Suppressor macrophage (primary cell): ENCODE measurements at regions not wholly inside any gene's neighbourhood (a gene's known extent, or its start where the extent isn't known, plus 50 kb on each side); places are given as distances from the start of the nearest gene placed in this dataset.
"Not testable (repeated sequence)": the region's sequence is repeated elsewhere in the genome, so short reads cannot be mapped to it uniquely, and the experiment has no call there.

Experiments used
- DNase-seq, 4 experiments: peaks; one replicate each; pipeline ENCODE4 v3.0.0-alpha.2; 2020 to 2022

DNA sequence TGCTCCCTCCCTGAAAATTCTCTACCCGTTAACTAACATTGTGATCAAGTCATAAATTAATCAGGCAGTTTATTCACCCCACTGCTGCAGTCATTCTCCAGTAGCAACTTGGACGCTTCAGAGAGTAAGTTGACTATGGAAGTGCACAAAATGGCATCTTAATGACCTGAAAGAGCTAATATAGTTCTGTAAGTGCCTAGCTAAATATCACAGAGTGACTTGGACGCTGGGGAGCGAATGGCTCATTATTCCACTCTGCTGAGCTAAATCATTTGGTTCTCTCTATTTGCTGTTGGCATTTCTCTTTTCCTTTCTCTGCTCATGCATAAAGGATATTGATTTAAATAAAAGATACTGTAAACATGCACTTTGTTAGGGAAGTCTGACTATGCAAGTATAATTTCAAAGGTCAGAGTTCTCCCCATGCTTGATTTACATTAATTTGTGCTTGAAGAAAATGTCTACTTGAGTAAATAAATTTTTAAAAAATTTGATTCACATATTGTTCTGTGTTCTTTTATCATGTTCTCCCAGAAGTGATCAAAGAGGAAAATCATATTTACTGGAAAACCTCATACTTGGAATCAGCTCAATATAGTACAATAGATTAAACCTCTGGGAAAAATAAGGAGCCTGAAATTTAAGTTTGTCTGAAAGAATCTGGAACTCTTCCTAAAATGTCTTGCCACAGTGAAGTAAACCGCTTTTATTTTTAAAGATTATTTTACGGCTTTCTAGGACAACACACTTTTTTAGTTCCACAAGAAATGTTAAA is 169.5 kb upstream of the HAPLN1 start:
- no peak for DNase-seq

DNA sequence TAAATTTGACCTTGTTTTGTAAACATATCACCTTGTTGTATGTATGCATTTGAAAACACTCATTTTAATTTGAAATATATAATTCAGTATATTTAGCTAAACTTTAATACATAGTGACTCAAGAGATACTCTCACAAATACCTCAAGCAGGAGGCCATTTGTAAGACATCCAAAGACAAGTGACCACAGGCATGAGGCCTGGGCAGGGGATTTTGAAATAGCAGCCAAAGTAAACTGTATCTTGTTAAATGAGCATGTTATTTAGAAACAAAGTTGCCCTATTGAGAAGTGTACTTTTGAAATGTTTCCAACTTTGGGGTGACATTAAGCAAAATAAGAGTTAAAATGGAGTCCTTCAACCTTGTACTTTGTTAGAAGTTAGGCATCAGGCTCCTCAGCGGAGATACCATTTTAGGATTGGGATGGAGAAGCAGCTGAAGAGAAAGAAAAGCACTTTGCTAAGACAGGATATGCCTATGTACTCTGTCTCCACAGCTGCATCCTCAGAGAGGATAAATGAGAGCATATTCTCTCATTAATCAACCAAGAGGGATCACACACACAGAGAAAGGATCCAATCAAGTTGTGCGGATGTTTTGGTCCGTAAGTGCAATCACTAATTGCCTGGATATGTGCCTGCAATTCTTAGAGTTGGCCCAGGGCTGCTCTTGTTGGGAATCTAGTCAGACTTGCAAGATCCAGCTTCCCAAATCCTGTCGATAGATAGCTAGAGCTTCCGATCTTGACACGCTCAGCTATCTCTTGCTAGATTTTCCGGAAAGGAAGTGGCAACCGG is 157.5 kb upstream of the HAPLN1 start:
- DNase-seq, result no peak

DNA sequence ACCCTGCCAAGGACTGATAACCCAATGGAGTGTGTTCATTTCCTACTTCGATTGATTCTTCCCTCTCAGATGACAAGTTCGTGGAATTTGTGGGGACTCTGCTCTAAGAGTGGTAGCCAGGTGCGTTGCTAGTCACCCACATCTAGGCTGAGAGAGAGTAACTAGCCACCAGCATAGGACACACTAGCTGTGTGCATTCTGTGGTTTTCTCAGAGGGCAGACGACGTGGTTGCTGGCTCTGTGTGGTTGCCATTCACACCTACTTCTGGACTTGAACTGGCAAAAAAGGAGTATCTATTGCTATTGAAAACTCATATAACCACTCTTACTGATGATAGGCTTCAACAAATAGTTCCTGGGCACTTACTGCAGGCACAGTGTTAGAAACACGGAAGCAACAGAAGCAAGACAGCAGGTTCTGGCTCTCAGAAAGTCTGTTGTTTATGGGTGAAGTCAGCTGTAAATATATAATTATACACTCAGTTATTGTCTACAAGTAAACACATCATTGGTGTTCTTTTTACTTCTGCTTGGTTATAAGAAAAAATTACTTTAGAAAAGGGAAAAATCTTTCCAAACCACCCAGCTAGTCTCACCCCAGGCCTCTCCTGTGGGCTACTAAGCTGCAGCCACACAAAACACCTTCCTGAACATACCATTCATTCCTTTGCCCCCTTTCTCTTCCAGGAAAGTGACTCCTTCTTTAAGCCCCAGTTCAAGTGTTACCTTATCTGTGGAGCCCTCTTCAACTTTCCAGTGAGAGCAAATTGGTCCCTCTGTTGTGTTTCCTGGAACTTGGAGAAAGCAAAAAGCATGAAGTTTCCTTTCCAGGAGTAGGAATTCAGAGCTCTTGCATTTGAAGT is 151.1 kb upstream of the HAPLN1 start:
- no peak for DNase-seq

DNA sequence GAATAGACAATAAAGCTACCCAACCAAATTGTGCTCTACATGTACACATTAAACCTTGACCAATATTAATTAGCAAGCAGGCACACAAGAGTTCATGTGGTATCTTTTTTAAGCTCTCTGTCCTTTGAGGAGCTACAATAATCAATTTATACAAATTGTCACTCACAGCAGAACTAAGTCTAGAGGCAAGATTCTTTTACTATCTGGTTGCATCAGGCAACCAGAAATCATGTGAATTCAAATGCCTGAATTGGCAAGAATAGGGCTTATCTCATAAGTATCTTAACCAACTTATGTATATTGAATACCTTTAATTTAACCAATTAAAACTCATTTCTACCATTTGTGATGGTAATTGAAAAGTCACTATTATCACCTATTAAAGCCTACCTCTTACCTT is 145.5 kb upstream of the HAPLN1 start:
- no peak for DNase-seq

DNA sequence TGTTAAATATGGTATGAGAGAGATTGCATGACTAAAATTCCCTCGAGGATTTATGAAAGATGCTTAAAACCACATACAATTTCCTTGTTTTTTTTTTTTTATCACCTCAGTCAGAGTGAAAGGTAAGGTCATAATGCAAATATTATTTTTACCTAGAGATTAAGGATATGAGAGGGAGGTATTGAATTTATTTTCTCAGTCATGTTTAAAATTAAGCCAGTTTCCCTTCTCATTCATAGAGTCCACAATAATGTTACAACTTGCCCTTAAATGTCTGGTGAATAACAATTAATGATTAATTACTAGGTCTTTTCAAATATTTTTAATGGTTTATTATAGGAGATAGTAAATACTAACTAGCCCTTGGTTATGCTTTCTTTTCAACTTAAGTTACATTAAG is 144.9 kb upstream of the HAPLN1 start:
- no peak for DNase-seq

DNA sequence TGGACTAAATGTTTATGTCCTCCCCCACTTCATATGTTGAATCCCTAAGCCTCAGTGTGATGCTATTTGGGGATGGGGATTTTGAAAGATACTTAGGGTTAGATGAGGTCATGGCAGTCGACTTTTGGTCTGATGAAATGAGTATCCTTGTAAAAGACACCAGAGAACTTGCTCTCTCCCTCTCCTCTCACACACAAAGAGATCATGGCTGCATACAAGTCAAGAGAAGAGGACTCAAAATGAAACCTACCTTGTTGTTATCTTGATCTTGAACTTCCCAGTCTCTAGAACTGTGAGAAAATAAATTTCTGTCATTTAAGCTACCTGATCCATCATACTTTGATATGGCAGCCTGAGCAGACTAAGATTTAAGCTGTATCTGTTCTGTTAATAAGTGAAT is 144.0 kb upstream of the HAPLN1 start:
- DNase-seq, result no peak

DNA sequence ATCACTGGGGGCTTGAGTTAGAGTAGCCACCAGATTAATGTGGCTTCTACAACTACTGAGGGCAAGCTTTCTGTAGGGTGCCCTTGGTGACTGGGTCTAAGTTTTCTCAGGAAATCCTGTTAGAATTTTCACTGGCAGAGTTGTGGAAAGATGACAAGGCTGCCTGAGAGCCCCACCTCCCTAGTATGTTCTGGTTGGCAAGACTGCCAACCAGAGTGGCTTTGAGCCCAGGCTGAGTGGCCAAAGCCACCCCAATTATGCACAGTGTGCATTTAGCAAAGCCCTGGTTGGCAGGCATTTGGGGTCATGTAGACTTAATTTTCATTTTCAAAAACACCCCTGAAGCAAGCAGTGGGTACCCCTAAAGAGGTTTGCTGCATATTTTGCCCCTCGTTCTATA is 136.7 kb upstream of the HAPLN1 start:
- no peak for DNase-seq

DNA sequence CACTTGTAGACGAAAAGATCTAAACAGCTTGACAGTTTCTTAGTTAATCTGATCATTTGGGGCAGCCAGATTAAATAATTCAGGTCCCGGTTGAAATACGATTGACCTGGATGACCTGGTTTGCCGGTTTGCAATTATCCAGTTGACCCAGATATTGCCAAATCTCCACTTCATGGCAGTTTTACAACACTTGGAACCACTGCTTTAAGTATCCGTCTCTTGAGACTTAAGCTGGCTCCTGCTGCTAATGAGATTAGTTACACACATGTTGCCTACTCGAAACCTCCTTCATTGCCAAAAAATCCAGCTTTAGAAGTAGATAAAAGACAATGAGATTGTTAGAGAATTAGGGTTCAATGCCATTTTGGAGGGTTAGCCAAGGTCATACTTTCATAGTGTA is 136.2 kb upstream of the HAPLN1 start:
- DNase-seq, result no peak

DNA sequence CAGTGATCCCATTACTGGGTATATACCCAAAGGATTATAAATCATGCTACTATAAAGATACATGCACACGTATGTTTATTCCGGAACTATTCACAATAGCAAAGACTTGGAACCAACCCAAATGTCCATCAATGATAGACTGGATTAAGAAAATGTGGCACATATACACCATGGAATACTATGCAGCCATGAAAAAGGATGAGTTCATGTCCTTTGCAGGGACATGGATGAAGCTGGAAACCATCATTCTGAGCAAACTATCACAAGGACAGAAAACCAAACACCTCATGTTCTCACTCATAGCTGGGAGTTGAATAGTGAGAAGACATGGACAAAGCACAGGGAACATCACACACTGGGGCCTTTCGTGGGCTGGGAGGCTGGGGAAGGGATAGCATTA is 129.8 kb upstream of the HAPLN1 start:
- not testable (repeated sequence) for DNase-seq

DNA sequence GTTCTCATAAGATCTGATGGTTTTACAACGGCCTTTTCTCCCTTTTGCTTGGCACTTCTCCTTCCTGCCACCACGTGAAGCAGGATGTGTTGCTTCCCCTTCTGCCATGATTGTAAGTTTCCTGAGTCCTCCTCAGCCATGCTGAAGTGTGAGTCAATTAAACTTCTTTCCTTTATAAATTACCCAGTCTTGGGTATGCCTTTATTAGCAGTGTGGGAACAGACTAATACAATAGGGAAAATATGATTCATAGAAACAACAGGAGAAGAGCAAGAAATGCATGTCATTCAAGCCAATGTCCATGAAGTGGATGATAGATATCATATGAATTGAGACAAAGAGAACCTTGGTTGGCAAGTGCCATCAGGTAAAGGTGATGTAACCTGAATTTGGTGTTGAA is 128.3 kb upstream of the HAPLN1 start:
- DNase-seq, result peak in 3 of 4 experiments; percentile 32 to 33 (median 33)

DNA sequence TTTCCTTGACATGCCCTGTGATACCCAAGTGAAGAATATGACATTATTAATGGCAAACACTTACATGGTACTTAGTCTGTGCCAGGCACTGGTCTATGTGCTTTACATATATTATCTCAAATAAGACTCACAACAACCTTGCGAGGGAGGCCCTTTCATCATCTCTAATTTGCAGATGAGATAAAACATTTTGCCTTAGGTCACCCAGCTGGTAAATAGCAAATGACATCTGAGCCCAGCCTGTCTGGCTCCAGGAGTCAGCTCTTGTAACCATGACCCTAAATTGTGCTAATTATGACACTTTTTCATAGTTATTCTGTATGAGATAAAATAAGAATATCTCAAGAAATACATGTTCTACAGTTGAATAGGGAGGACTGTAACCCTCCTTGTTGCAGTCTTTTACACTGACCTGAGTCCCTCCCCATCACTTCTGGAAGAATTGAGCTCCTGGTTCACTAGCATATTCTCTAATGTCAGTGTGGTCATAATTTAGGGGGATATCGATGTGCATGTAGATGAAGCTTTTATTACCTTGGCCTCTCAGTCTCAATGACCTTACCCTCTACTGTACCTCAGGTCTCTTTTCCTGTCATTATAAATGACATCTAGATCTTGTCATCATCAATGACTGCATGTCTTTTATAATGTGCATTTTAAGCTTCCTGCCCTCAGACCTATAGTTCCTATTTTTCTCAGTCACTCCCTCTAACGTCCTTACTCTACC is 126.1 kb upstream of the HAPLN1 start:
- DNase-seq, result no peak

DNA sequence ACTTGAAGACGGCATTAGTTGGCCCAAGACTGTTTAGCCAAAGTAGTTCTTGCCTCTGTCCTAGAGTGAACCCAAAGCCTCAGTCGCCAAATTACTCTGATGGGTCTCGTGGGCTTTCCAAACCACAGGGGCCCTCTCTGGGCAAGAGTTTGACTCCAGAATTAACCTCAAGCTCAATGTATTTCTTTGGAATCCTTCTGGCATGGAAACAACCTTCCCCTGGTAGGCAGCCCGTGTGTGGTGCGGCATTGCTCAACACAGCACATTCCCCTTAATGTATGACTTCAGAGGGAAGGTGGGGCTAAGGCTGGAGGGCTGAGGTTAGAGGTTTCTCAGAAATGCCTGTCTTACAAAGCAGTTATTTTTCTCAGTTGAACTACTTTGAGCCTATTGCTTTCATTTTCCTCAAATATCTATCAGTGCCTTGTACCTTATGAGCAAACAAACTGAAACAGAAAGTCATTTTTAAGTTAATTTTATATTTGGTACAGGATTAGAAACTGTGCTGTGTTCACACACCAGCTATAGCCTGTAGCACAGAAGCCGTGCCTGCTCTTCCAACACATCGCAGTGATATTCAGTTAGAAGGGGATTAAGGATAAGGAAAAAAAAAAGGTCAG is 123.9 kb upstream of the HAPLN1 start:
- peak in 2 of 4 experiments; percentile 10 to 18 for DNase-seq

DNA sequence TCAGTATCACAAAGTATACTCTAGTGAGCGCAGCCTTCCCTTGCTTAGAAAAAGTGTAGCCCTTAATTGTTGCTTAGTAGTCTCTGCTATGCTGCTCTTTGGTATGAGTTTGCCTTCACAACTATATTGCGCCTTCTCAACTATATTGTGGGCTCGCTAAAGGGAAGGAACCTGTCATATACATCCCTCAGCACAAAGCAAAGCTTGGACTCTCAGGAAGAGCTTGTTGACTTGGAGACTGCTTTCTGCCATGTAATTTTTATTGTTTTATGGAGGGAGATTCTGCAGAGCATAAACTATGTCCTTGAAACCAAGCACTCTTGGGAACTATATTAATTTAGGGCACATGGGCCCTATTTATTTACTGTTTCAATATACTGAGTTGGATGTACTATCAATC is 119.1 kb upstream of the HAPLN1 start:
- no peak for DNase-seq

DNA sequence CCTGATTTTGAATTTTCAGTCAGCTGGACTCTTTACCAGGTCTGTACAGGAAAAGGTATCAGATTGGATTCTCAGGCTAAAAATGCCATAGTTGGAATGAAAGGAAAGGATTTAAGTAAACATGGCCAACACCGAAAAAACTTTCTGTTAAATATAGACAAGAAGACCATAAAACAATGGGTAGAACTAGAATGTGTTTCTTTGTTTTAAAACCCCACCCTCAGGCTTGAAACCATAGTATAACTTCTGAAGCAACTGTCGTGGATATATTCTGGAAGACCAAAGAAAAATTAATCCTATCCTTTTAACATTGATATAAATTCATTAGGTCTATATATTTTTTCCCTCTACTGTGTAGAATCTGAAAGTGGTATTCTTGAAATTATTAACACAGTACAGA is 118.6 kb upstream of the HAPLN1 start:
- DNase-seq, result no peak

DNA sequence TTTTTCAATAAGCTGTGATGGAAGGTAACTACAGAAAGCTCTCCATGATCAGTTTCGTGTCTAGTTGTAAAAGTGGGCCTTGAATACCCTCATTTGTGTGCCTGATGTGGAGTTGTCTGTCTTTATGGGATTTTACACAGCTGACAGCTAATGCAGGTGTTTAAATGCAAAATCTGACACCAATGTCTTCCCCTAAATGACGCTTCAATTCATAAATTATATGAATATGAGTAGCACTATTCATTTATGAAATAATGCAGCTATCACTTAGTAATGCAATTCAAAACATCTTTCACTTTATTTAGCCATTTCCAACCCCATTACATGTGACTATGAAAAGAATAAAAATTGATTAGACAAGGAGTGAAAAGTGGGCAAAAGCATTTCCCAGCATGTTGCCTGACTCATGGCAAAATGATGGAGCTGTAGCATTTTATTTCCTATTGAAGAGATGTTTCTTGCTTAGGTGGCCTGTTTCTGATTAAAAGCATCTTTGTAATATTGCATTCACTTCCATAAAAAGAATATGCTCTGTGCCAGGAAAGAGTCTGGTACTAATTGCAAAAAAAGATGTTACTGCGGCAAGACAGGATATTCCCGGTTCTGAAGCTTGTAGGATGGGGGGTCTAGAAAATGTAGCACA is 116.7 kb upstream of the HAPLN1 start:
- DNase-seq, result no peak

DNA sequence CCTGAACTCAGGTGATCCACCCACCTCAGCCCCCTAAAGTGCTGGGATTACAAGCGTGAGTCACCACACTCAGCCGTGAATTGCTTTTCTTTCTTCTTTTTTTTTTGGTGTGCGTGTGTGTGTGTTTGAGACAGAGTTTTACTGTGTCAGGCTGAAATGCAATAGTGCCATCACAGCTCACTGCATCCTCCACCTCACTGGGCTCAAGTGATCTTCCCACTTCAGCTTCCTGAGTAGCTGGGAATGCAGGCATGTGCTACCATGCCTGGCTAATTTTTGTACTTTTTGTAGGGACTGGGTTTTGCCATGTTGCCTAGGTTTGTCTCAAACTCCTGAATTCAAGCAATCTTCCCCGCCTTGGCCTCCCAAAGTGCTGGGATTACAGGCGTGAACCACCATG is 113.7 kb upstream of the HAPLN1 start:
- DNase-seq, result no peak

DNA sequence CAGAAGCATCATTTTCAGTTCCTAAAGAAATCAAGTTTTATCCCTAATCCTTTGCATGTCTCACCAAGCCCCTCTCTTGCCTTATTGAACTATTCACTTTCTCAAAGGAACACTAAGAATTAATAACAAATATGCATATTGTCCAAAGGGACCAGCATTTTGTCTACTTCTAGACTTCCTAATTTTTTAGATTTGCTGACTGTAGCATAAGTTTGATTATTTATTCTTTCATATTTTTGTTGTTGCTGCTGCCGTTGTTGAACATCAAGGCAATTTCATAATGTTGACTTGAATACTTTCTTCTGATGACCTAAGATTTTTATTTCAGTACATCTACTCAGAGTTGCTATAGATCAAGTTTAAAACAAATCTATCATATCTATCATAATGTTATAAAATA is 111.2 kb upstream of the HAPLN1 start:
- DNase-seq, result no peak

DNA sequence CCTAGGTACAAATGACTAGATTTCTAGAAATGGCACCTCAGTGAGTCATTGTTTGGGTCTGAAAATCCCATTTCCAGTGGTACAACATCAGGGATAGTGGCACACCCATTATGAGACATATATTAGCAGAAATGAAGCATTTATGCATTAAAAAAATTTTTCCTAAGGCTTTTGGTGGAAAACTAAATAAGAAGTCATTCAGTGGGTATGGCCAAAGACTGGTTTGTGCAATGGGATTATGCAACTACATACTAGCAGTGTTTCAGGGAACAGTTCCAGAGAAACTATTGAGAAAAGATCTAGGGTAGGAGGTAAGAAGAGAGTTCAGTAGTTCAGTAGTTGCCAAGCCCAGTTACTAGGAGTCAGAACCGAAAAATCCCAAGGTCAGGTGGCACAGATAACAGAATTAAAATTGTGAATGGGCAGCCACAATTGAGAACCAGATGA is 106.5 kb upstream of the HAPLN1 start:
- DNase-seq, result peak in 1 of 4 experiments; percentile 7

DNA sequence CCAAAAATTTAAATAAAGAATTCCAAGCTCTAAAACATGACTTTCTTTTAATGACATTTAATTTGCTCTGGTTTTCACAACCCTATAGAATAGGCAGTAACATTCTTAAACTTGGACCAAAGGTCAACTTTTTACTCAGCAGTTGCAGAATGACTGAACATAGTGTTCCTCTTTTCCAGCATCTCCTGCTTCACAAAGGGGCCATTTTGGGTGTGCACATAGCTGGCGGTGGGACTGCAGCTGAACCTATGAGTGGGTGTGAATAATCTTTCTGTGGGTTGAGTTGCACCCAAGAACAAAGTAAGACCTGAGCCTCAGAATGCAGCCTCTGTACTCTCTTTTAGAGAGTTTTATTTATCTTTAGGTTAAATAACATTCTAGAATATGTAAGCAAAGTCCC is 96.9 kb upstream of the HAPLN1 start:
- no peak for DNase-seq

DNA sequence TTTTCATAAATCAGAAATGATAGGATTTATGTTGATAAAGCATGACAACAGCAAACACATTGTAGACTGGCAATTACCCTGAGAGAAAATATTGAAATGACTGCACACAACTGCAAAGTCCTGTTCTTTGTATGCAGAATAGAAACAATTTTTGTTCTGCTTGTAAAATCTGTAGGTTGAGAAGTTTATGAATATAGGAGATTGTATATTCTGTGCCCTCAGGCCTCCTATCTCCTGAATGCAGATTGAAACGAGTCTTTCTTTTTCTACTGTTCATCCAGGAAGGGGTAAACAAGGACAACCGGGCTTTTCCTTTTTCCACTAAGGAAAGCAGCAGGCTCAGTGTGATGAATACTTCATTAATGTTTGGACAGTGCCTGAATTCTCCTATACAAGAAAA is 95.0 kb upstream of the HAPLN1 start:
- DNase-seq, result no peak

DNA sequence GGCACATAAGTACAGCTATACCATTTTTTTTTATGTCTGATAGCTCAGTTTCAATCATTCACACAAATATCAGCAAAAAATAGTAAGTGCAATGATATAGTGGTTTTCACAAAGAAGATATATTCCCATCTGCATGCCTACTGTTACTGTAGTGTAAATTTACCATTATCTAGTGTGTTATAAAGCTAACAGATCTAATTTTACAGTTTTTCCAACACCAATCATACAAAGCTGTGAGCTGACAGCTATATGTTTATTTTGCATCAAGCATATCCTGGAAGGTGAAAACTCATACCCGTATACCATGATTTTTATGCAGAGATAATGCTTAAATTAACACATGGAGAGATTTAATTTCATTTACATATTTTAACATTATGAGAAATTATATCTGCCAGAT is 89.9 kb upstream of the HAPLN1 start:
- DNase-seq, result no peak
